HCT116 (cell line): ENCODE measurements at regions not wholly inside any gene's neighbourhood (a gene's known extent, or its start where the extent isn't known, plus 50 kb on each side); places are given as distances from the start of the nearest gene placed in this dataset.

Experiments used
- ATAC-seq: fragments of 200-7000 bp; cut with Tn5 transposase; 2 replicates; pipeline ENCODE4 v1.9.1; 2020; ENCODE audit warnings: mild to moderate bottlenecking, moderate library complexity
- BruUV-seq: library from RNA; stranded (reverse); fragments of 400-500 nt; replicated peaks from 2 replicates; lab custom pipeline; 2021; lab: Mats Ljungman, UMichigan
- CTCF ChIA-PET: fragments of 300-600 bp; sonication (Branson Sonifier 250); formaldehyde crosslinking; loops from one replicate; lab custom pipeline; 2021; ENCODE audit warnings: antibody characterized with exemption; lab: Charles Lee
- POLR2A ChIA-PET: fragments of 300-600, 350-600 bp; sonication (Branson Sonifier 250); formaldehyde crosslinking; loops from one replicate; lab custom pipeline; 2021; ENCODE audit warnings: antibody characterized with exemption; lab: Charles Lee
- RAD21 ChIA-PET, 2 experiments: fragments of 300-600 bp; sonication (Branson Sonifier 250); formaldehyde crosslinking; loops; one replicate each; lab custom pipeline; 2023; ENCODE audit warnings: low total read pairs in 2 of 2; ENCODE audit not compliant: uncharacterized antibody in 2 of 2, unreplicated experiment in 2 of 2, low non-redundant PET in 1 of 2; lab: Charles Lee
- DNase-seq: peaks from one replicate; pipeline ENCODE4 v3.0.0-alpha.2; 2010; ENCODE audit warnings: low read depth, low spot score
- H2AFZ ChIP-seq: fragments of 200-600 bp; shearing (Covaris generic), sonication (generic); 2 replicates; pipeline ENCODE4 v1.6.1; 2017; ENCODE audit warnings: low read depth, mixed run types, mixed read lengths, antibody characterized with exemption, low read length; ENCODE audit not compliant: poor library complexity, severe bottlenecking
- H3K27ac ChIP-seq: 2 replicates; pipeline ENCODE4 v1.5.1; 2012; ENCODE audit warnings: low read depth, low read length
- H3K27me3 ChIP-seq: fragments of 200-600 bp; sonication (generic); 2 replicates; pipeline ENCODE4 v1.6.1; 2016; ENCODE audit warnings: mixed run types, low read length, mixed read lengths; ENCODE audit not compliant: insufficient read depth
- H3K36me3 ChIP-seq, 2 experiments: fragments of 200-500 bp in 1 of 2; fragments of 200-600 bp in 1 of 2; sonication (Bioruptor generic) in 1 of 2; sonication (generic) in 1 of 2; 2 replicates each; pipeline versions ENCODE4 v1.5.1 to v1.6.1; 2014 to 2016; ENCODE audit warnings: low read length in 2 of 2, inconsistent platforms in 1 of 2, mixed read lengths in 1 of 2, mixed run types in 1 of 2; ENCODE audit not compliant: insufficient read depth in 2 of 2, control insufficient read depth in 1 of 2
- H3K4me1 ChIP-seq, 2 experiments: fragments of 200-600 bp in 1 of 2; sonication (generic) in 1 of 2; 2 replicates each; pipeline versions ENCODE4 v1.5.1 to v1.6.1; 2012 to 2017; ENCODE audit warnings: low read length in 2 of 2, inconsistent platforms in 1 of 2, mild to moderate bottlenecking in 1 of 2, mixed read lengths in 1 of 2, mixed run types in 1 of 2, moderate library complexity in 1 of 2; ENCODE audit not compliant: insufficient read depth in 2 of 2, control insufficient read depth in 1 of 2
- H3K4me2 ChIP-seq: fragments of 200-600 bp; sonication (generic); 2 replicates; pipeline ENCODE4 v1.6.1; 2017; ENCODE audit warnings: mixed run types, low read length, mixed read lengths
- H3K4me3 ChIP-seq, 2 experiments: fragments of 200-600 bp in 1 of 2; sonication (generic) in 1 of 2; replicated peaks in 1 of 2; 2 replicates each; pipeline ENCODE4 v1.5.1; 2011 to 2016; ENCODE audit warnings: low read length in 2 of 2, control low read depth in 1 of 2, low read depth in 1 of 2, mild to moderate bottlenecking in 1 of 2, mixed read lengths in 1 of 2, mixed run types in 1 of 2
- H3K79me2 ChIP-seq: fragments of 200-600 bp; sonication (generic); 2 replicates; pipeline ENCODE4 v1.6.1; 2017; ENCODE audit warnings: mild to moderate bottlenecking, mixed run types, low read length, moderate library complexity, mixed read lengths; ENCODE audit not compliant: insufficient read depth
- H3K9ac ChIP-seq: fragments of 200-600 bp; sonication (generic); 2 replicates; pipeline ENCODE4 v1.6.1; 2016; ENCODE audit warnings: low read length, mixed read lengths
- H3K9me2 ChIP-seq: fragments of 200-600 bp; sonication (generic), shearing (Covaris generic); 2 replicates; pipeline ENCODE4 v1.6.1; 2017; ENCODE audit warnings: mixed run types, mild to moderate bottlenecking, moderate library complexity; ENCODE audit not compliant: insufficient read depth
- H3K9me3 ChIP-seq, 2 experiments: fragments of 200-500 bp in 1 of 2; fragments of 200-600 bp in 1 of 2; sonication (Bioruptor generic) in 1 of 2; sonication (generic) in 1 of 2; 2 replicates each; pipeline ENCODE4 v1.6.1; 2014 to 2017; ENCODE audit warnings: low read length in 2 of 2, mixed read lengths in 2 of 2, inconsistent platforms in 1 of 2, low read depth in 1 of 2, mild to moderate bottlenecking in 1 of 2, mixed run types in 1 of 2, moderate library complexity in 1 of 2; ENCODE audit not compliant: control insufficient read depth in 1 of 2, insufficient read depth in 1 of 2
- H4K20me1 ChIP-seq: fragments of 200-600 bp; sonication (generic), shearing (Covaris generic); 2 replicates; pipeline ENCODE4 v1.6.1; 2017; ENCODE audit warnings: mixed run types, mild to moderate bottlenecking, moderate library complexity; ENCODE audit not compliant: insufficient read depth
- CBX3 ChIP-seq: IDR thresholded peaks from 2 replicates; pipeline ENCODE4 v1.6.1; 2012; ENCODE audit warnings: low read depth
- CEBPB ChIP-seq: IDR thresholded peaks from 2 replicates; pipeline ENCODE4 v1.6.1; 2012; ENCODE audit warnings: low read depth
- ELF1 ChIP-seq: IDR thresholded peaks from 2 replicates; pipeline ENCODE4 v1.6.1; 2012; ENCODE audit warnings: low read depth, borderline replicate concordance
- EZH2 ChIP-seq: fragments of 200-600 bp; sonication (generic); IDR thresholded peaks from 2 replicates; pipeline ENCODE4 v1.6.1; 2017; ENCODE audit warnings: antibody characterized with exemption, mixed run types
- FOSL1 ChIP-seq: IDR thresholded peaks from 2 replicates; pipeline ENCODE4 v1.6.1; 2012; ENCODE audit warnings: low read depth
- JUND ChIP-seq: IDR thresholded peaks from 2 replicates; pipeline ENCODE4 v1.6.1; 2012
- POLR2A ChIP-seq: IDR thresholded peaks from 2 replicates; pipeline ENCODE4 v1.7.0; 2011; ENCODE audit warnings: borderline replicate concordance; ENCODE audit not compliant: insufficient read depth, insufficient read length; ENCODE audit errors: extremely low read depth
- POLR2AphosphoS5 ChIP-seq: IDR thresholded peaks from 2 replicates; pipeline ENCODE4 v1.6.1; 2011; ENCODE audit warnings: mild to moderate bottlenecking, low read depth, low read length, moderate library complexity
- SIN3A ChIP-seq: IDR thresholded peaks from 2 replicates; pipeline ENCODE4 v1.6.1; 2012; ENCODE audit warnings: low read depth
- SP1 ChIP-seq: IDR thresholded peaks from 2 replicates; pipeline ENCODE4 v1.6.1; 2012; ENCODE audit warnings: low read depth
- ZBTB33 ChIP-seq: IDR thresholded peaks from 2 replicates; pipeline ENCODE4 v1.6.1; 2011; ENCODE audit warnings: mild to moderate bottlenecking, low read length, moderate library complexity; ENCODE audit not compliant: insufficient replicate concordance; ENCODE audit errors: extremely low read depth
- ZFX ChIP-seq: fragments of 450-650 bp; IDR thresholded peaks from 2 replicates; pipeline ENCODE4 v1.6.1; 2017
- ZNF274 ChIP-seq: fragments of 200-500 bp; sonication (Bioruptor generic); IDR thresholded peaks from 2 replicates; pipeline ENCODE4 v1.6.1; 2014; ENCODE audit warnings: mild to moderate bottlenecking, low read depth, low read length, inconsistent platforms
- intact Hi-C: fragments of 100-400 bp; cut with micrococcal nuclease; formaldehyde crosslinking; loops from 2 replicates; pipeline ENCODE4 v1.10.0; 2022

DNA sequence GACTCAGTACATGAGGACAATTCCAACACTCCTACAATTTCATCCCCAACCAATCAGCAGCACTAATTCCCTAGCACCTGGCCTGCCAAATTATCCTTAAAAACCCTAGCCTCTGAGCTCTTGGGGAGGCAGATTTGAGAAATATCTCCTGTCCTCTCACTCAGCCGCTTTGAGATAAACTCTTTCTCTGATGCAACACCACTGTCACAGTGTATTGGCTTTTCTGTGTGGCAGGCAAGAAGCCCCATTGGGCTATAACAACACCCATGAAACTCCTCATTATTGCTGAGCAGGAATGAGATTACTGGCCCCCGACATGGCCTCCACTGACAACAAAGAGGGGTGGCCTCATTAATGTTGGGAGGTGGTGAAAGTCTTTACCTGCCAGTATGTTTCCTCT is 515.5 kb downstream of the HACE1 start:
- intact Hi-C loops = no loop called here
- POLR2A ChIA-PET = no interaction called here

GRCh38 chr6:104332364-104332763 is 527.4 kb downstream of the HACE1 start:
- Histone ChIP-seq H3K9ac (no peak overlapping the region), H3K4me3 (no peak overlapping the region), H3K4me2 (no peak overlapping the region), H4K20me1 (no peaks in the 10 kb centered on the region), H3K27ac (no peak overlapping the region), H3K27me3 (no peaks in the 10 kb centered on the region), H3K9me3 (no peaks in the 10 kb centered on the region), H3K9me2 (no peaks in the 10 kb centered on the region), H3K79me2 (no peaks in the 10 kb centered on the region), H3K4me1 (no peaks in the 10 kb centered on the region), H3K36me3 (no peaks in the 10 kb centered on the region)
- CTCF ChIA-PET = no interaction called here
- no peak for ATAC-seq
- no TSS peak for BruUV-seq
- no peak for DNase-seq
- POLR2A ChIA-PET = no interaction called here
- intact Hi-C loops = loop anchor here (10.0 kb wide), 1 partner anchor 538 kb away; no protein-coding TSS in a partner anchor
- RAD21 ChIA-PET = no interaction called here
- TF ChIP-seq CEBPB = no peak
- no peak for TF ChIP-seq ZBTB33
- TF ChIP-seq SIN3A = no peak
- no peak for TF ChIP-seq POLR2AphosphoS5
- TF ChIP-seq SP1 = no peak
- TF ChIP-seq ELF1 = no peak
- TF ChIP-seq ZFX = no peak
- no peak for TF ChIP-seq POLR2A
- no peak for TF ChIP-seq FOSL1
- TF ChIP-seq JUND = no peak
- no peak for TF ChIP-seq ZNF274
- TF ChIP-seq, all 23 proteins: peak for 0
- H2AFZ ChIP-seq = no peak overlapping the region

More for the DNA sequence above, 515.5 kb downstream of the HACE1 start:
- Histone ChIP-seq H3K4me2 (no peak overlapping the region), H3K79me2 (no peaks in the 10 kb centered on the region), H3K27ac (no peak overlapping the region), H2AFZ (no peak overlapping the region), H3K9ac (no peak overlapping the region), H3K27me3 (no peaks in the 10 kb centered on the region), H3K9me3 (peaks cover 0 to 9% of the 10 kb centered on the region in 2 experiments; a peak in 3 of 4 replicates), H4K20me1 (no peaks in the 10 kb centered on the region), H3K36me3 (no peaks in the 10 kb centered on the region)
- CTCF ChIA-PET = no interaction called here
- RAD21 ChIA-PET = no interaction called here
- ATAC-seq = no peak
- DNase-seq = no peak
- no TSS peak for BruUV-seq
- peak; percentile 43; the same call in 1 of the 2 replicates for TF ChIP-seq CBX3
- no peak for TF ChIP-seq EZH2
- TF ChIP-seq, all 23 proteins: peak for 1
- Histone ChIP-seq H3K4me1 (no peaks in the 10 kb centered on the region), H3K9me2 (no peaks in the 10 kb centered on the region), H3K4me3 (no peak overlapping the region)
